NCI-H82 treated with DMSO at 0.1 percent for 48 hours (cell line): ENCODE measurements at regions not wholly inside any gene's neighbourhood (a gene's known extent, or its start where the extent isn't known, plus 50 kb on each side); places are given as distances from the start of the nearest gene placed in this dataset.

Experiments used
- DNase-seq: peaks from one replicate; lab custom pipeline; 2025; ENCODE audit not compliant: unreplicated experiment; lab: John Stamatoyannopoulos, UW

GRCh38 chr2:216574586-216574985, 58.6 kb upstream of the IGFBP2 start:
- no peak for DNase-seq

GRCh38 chr2:216575465-216575864, 57.8 kb upstream of the IGFBP2 start:
- DNase-seq, result no peak

GRCh38 chr2:216576616-216577015, 56.6 kb upstream of the IGFBP2 start:
- DNase-seq, result no peak

GRCh38 chr2:216578325-216578724, 54.9 kb upstream of the IGFBP2 start:
- no peak for DNase-seq

GRCh38 chr2:216583147-216583546, 50.1 kb upstream of the IGFBP2 start:
- DNase-seq, result no peak
